ENCODE measurements at regions not wholly inside any gene's neighbourhood (a gene's known extent, or its start where the extent isn't known, plus 50 kb on each side); places are given as distances from the start of the nearest gene placed in this dataset.

DNA sequence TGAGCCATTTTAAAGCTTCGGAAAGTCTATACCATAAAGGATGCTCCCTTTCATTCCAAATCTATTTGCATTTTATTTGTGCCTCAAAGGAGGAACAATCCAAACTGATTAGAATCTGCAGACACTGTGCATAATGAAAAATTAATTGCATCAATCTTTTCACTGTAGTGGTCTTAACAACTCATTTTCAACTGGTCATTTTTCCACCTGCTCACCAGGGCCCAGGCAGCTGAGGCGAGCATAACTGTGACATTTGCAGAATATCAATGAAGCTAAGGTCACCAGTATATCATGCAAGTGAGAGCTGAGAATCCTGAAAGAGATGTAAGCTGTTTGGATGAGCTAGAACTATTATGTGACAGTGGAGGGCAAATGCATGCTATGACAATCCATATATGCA is 387.3 kb upstream of the TECRL start:
- Histone ChIP-seq H3K36me3 (no peaks in the 10 kb centered on the region), H3K27ac (no peak overlapping the region), H3K9me3 (no peaks in the 10 kb centered on the region), H3K4me1 (no peaks in the 10 kb centered on the region), H3K4me3 (no peak overlapping the region), H3K27me3 (no peaks in the 10 kb centered on the region)
- no peak for DNase-seq (ENCODE audit: extremely low spot score in 2 of 2)
- intact Hi-C loops (cut with DNase I) = no loop called here
- TF ChIP-seq POLR2AphosphoS5 (IDR thresholded peaks at IDR 0.05; ENCODE audit: insufficient read depth in 1 of 2, low read depth in 1 of 2) = no peak
- TF ChIP-seq, protein P1, sequence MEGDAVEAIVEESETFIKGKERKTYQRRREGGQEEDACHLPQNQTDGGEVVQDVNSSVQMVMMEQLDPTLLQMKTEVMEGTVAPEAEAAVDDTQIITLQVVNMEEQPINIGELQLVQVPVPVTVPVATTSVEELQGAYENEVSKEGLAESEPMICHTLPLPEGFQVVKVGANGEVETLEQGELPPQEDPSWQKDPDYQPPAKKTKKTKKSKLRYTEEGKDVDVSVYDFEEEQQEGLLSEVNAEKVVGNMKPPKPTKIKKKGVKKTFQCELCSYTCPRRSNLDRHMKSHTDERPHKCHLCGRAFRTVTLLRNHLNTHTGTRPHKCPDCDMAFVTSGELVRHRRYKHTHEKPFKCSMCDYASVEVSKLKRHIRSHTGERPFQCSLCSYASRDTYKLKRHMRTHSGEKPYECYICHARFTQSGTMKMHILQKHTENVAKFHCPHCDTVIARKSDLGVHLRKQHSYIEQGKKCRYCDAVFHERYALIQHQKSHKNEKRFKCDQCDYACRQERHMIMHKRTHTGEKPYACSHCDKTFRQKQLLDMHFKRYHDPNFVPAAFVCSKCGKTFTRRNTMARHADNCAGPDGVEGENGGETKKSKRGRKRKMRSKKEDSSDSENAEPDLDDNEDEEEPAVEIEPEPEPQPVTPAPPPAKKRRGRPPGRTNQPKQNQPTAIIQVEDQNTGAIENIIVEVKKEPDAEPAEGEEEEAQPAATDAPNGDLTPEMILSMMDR (IDR thresholded peaks at IDR 0.05) = no peak
- no peak for TF ChIP-seq POLR2A (IDR thresholded peaks at IDR 0.05)

DNA sequence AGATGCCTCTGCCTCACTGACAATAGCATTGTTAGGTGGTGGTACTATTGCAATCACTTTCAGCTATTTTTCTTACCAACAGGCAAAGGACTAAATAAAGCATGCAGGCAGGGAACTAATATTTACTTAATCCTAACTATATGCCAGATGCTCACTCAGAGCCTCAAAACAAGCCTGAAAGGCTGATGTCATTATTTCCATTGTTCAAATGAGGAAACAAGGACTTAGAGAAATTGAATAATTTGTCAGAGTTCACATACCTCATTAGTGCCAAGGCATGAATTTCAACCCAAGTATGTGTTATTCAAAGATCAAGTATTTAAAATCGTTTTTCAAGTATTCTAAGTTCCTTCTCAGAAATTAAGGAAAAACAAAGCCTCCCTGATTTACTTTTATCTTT is 374.9 kb upstream of the TECRL start:
- Histone ChIP-seq H3K9me3 (no peaks in the 10 kb centered on the region), H3K27me3 (no peaks in the 10 kb centered on the region), H3K27ac (no peak overlapping the region), H3K4me1 (no peaks in the 10 kb centered on the region), H3K4me3 (no peak overlapping the region), H3K36me3 (no peaks in the 10 kb centered on the region)
- DNase-seq (ENCODE audit: extremely low spot score in 2 of 2) = no peak
- no peak for TF ChIP-seq POLR2AphosphoS5 (IDR thresholded peaks at IDR 0.05; ENCODE audit: insufficient read depth in 1 of 2, low read depth in 1 of 2)
- TF ChIP-seq, protein P1 (IDR thresholded peaks at IDR 0.05) = no peak
- no peak for TF ChIP-seq POLR2A (IDR thresholded peaks at IDR 0.05)
- intact Hi-C loops (cut with DNase I) = no loop called here

DNA sequence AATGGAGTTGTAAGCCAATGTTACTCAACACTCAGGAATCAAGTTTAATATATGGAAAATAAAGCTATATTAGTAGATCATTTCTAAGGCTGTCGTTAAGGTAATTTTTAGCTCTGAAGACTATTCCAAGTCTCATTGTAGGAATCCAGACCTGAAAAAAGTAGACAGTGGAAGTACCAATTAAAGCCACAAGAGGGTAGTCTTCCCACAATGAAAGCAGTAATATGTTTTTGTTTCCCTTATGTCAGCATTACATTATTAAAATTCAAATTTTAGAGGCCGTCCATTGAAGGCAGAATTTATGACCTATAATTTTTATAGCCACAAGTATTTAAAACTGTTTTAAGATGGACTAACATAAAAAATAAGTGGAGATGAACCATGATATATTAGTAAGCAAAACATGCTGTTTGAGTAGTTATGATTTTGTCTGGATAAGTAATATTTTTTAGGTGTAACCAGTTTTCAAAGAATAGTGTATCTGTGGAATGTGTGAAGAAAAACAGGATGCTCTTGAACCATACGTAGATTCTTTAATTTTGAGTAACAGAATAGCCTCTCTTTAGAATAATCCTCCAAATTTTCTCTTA is 372.6 kb upstream of the TECRL start:
- Histone ChIP-seq H3K4me1 (no peaks in the 10 kb centered on the region), H3K9me3 (no peaks in the 10 kb centered on the region), H3K27me3 (no peaks in the 10 kb centered on the region), H3K36me3 (no peaks in the 10 kb centered on the region), H3K4me3 (no peak overlapping the region), H3K27ac (no peak overlapping the region)
- intact Hi-C loops (cut with DNase I) = no loop called here
- DNase-seq (ENCODE audit: extremely low spot score in 2 of 2) = no peak
- TF ChIP-seq POLR2AphosphoS5 (IDR thresholded peaks at IDR 0.05; ENCODE audit: insufficient read depth in 1 of 2, low read depth in 1 of 2) = no peak
- TF ChIP-seq, protein P1 (IDR thresholded peaks at IDR 0.05) = peak in 1 of 3 experiments; percentile 20

DNA sequence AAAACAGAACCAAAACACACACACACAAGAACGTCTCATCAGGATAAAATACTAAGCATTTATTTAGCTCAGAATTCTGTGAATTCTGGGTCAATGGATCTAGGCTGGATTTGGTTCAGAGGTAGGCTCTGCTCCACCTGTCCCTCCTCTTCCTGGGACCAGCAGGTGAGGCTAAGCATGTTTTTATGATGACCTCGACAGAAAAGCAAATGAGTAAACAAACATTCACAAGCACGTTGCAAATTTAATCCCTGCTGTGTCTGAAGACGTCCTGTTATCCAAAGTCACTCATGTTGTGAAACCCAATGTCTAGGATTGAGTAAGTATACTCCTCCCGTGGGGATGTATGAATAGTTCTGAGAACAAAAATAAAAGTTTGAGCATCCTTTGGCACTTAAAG is 371.4 kb upstream of the TECRL start:
- H3K4me3 ChIP-seq = no peak overlapping the region
- no peaks in the 10 kb centered on the region for H3K4me1 ChIP-seq
- H3K9me3 ChIP-seq = no peaks in the 10 kb centered on the region
- intact Hi-C loops (cut with DNase I) = no loop called here
- no peaks in the 10 kb centered on the region for H3K36me3 ChIP-seq
- no peaks in the 10 kb centered on the region for H3K27me3 ChIP-seq
- H3K27ac ChIP-seq = no peak overlapping the region
- no peak for DNase-seq (ENCODE audit: extremely low spot score in 2 of 2)
- TF ChIP-seq, protein P1 (IDR thresholded peaks at IDR 0.05) = no peak
- no peak for TF ChIP-seq POLR2AphosphoS5 (IDR thresholded peaks at IDR 0.05; ENCODE audit: insufficient read depth in 1 of 2, low read depth in 1 of 2)
- no peak for TF ChIP-seq POLR2A (IDR thresholded peaks at IDR 0.05)

DNA sequence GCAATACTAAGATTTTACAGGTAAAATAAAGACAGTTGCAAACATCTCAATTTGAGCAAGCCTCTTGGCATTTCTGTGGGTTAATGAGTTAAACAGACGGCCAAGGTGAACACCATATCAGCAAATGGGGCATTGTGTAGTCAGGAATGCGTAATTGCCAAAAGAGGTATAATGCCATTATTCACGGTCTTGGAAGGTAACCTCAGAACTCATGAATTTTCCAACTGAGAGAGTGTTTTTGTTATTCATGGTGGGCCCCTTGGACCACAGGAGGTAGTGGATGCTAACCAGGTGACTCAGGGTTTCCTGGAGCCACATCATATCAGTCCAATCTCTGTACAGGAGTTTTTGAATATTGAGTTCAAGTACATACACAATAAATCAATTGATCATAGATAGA is 368.0 kb upstream of the TECRL start:
- TF ChIP-seq POLR2A (IDR thresholded peaks at IDR 0.05) = no peak
- H3K4me1 ChIP-seq = no peaks in the 10 kb centered on the region
- no peaks in the 10 kb centered on the region for H3K27me3 ChIP-seq
- H3K9me3 ChIP-seq = no peaks in the 10 kb centered on the region
- intact Hi-C loops (cut with DNase I) = no loop called here
- H3K27ac ChIP-seq = no peak overlapping the region
- H3K36me3 ChIP-seq = no peaks in the 10 kb centered on the region
- DNase-seq (ENCODE audit: extremely low spot score in 2 of 2) = no peak
- no peak overlapping the region for H3K4me3 ChIP-seq

Measured in vagina (tissue), 2 donors.